Motor neuron (in vitro differentiated cells): ENCODE measurements at regions not wholly inside any gene's neighbourhood (a gene's known extent, or its start where the extent isn't known, plus 50 kb on each side); places are given as distances from the start of the nearest gene placed in this dataset.

Source experiments
- ATAC-seq, 8 experiments: fragments of 200-7000 bp; cut with Tn5 transposase; replicated peaks in 6 of 8; 2 replicates each; pipeline ENCODE4 v1.8.0; 2021; ENCODE audit warnings: mild to moderate bottlenecking in 8 of 8, moderate library complexity in 8 of 8
- H3K27ac ChIP-seq, 2 donors: fragments of 250-450 bp; sonication (Bioruptor Pico); 2 replicates each; pipeline ENCODE4 v1.9.0; 2021; ENCODE audit warnings: antibody characterized with exemption in 2 of 2, mild to moderate bottlenecking in 2 of 2, moderate library complexity in 1 of 2
- H3K4me1 ChIP-seq, 2 donors: fragments of 250-450 bp; sonication (Bioruptor Pico); replicated peaks in 1 of 2; 2 replicates each; pipeline ENCODE4 v1.6.1; 2021; ENCODE audit warnings: antibody characterized with exemption in 2 of 2, mild to moderate bottlenecking in 2 of 2, moderate library complexity in 1 of 2
- H3K4me3 ChIP-seq, 5 donors: fragments of 250-450 bp; sonication (Bioruptor Pico); 2 replicates each; pipeline ENCODE4 v1.9.0; 2021; ENCODE audit warnings: antibody characterized with exemption in 5 of 5, mild to moderate bottlenecking in 5 of 5, moderate library complexity in 4 of 5
- WGBS, 10 experiments: fragments of 450-650 bp; shearing (Covaris generic); methylation state at CpG; one replicate each; pipeline ENCODE4 v1.0.0; 2022; 5-methylcytosine and 5-hydroxymethylcytosine counted together
- in situ Hi-C, 9 experiments: fragments of 400-800 bp; cut with MboI; loops; one replicate each; pipeline ENCODE4 v1.15.0; 2021; ENCODE audit warnings: low sequenced_read_pairs in 9 of 9, low pct_unique_long_range_greater_than_20kb in 2 of 9; ENCODE audit not compliant: unreplicated experiment in 9 of 9

DNA sequence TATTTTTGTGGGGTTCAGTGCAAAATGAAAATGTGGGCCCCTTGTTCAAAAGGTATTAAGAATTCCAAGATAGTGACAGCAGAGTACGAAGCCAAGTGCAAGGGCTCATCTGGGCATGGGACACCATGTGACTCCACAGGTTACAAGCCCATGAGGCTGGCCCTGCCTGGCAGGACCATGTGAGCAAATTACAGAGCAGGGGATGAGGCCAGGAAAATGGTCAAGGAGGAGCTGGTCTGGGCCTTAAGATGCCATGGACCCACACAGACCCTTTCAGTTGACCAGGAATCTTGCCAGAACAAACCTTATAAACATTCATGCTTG, 86.9 kb downstream of the SNX5 start:
- peaks cover 0 to 4% of the 10 kb centered on the region in 2 donors for H3K4me1 ChIP-seq
- in situ Hi-C loops = loop anchor here in 3 of 9 experiments (25.0 kb wide), 2 partner anchors 219 to 344 kb away; partner anchors contain the start of gene BFSP1 (in 1 of the 3)
- H3K4me3 ChIP-seq = no peak overlapping the region
- no peak overlapping the region for H3K27ac ChIP-seq
- no peak for ATAC-seq
- WGBS, 10 experiments = 100% methylated on average over 1 of the region's 1 CpG; no CpG with 5 or more reads in 6 of the 10 experiments

DNA sequence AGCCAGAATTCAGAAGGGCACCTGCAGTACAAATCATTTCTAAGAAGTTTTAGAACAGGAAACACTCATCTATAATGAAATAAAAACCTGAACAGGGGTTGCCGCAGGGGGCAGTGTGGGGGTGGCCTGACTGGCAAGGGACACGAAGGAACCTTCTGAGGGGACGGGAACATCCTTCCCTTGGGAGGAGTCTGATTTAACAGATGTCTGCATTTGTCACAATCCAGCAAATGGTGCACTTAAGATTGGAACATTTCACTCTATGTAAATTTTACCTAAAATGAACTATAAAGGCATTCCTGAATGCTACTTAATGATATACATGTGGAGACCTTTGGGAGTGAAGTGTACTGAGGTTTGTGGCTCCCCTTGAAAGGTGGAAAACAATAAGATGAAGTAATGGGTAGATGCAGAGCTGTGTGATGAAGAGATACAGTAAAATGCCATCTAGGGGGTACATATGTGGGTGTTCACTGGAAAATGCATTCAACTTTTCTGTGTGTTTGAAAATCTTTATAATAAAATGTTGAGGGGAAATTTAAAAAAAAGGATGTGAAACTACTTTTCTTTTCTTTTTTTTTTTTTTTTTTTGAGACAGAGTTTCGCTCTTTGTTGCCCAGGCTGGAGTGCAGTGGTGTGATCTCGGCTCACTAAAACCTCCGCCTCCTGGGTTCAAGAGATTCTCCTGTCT, 89.5 kb downstream of the SNX5 start:
- ATAC-seq = no peak
- no peak overlapping the region for H3K4me3 ChIP-seq
- no peaks in the 10 kb centered on the region for H3K4me1 ChIP-seq
- WGBS, 10 experiments = 80 to 100% (median 100%) methylated on average over 1 to 4 of the region's 6 CpGs; no CpG with 5 or more reads in 5 of the 10 experiments
- in situ Hi-C loops = loop anchor here in 3 of 9 experiments (25.0 kb wide), 2 partner anchors 217 to 342 kb away; partner anchors contain the start of gene BFSP1 (in 1 of the 3)
- no peak overlapping the region for H3K27ac ChIP-seq

DNA sequence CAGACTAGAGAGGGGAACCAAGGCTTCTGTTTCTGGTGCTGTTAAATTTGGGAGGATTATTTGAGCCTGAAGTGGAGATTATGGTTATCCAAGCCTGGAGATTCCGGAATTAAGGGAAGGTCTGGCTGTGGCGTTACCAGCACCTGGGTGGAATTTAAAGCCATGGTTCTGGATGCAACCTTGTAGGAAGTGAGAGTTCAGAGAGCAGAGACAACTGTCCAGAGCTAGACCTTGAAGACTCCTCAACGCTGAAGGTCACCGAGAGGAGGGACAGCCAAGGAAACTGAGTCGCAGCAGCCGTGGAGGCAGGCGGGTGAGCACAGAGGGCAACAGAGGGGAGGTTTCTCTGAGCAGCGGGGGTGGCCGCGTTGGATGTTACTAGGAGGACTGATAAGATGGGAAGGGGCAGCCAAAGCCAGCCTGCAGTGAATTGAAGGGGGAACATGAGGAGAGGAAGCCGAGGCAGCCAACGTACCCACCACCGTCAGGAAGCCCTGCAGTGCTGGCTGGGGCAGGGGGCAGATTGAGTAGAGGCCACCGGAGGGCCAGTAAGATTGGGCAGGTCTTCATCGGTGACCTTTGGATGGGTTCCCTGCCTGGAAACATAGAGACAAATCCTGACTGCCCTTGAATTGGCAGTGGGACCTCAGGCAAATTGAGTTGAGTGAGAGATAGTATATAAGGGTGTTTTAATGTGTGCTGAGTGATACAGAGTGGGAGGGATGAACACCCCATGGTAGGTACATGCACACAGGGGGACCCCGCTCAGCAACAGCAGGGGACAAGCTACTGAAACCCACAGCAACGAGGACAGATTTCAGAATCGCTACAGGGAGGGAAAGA, 90.3 kb downstream of the SNX5 start:
- Histone ChIP-seq H3K4me3 (no peak overlapping the region), H3K27ac (no peak overlapping the region), H3K4me1 (no peaks in the 10 kb centered on the region)
- no peak for ATAC-seq
- WGBS, 10 experiments = 58 to 100% (median 85%) methylated on average over 1 to 11 of the region's 18 CpGs; no CpG with 5 or more reads in 1 of the 10 experiments
- in situ Hi-C loops = loop anchor here in 3 of 9 experiments (25.0 kb wide), 2 partner anchors 216 to 341 kb away; partner anchors contain the start of gene BFSP1 (in 1 of the 3)

DNA sequence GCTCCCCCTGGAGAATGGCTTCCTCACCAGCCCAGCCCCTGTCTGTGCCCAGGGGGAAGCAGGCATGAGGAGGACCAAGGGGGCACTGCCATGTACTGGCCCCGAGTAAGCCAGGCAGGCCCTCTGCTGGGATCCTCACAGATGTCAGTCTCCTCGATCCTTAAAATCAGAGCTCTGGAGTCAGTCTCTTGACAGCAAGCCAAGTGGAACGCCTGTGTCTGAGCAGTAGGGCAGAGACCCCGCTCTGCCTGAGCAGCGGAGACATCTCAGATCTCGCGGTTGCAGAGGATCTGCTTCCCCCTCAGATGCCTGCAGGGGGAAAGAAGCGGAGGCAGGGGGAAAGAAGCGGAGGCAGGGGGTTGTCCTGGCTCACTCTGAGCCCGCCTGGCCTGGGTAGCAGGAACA, 92.6 kb downstream of the SNX5 start:
- in situ Hi-C loops = loop anchor here in 3 of 9 experiments (25.0 kb wide), 2 partner anchors 214 to 339 kb away; partner anchors contain the start of gene BFSP1 (in 1 of the 3)
- H3K27ac ChIP-seq = no peak overlapping the region
- H3K4me1 ChIP-seq = peaks cover 7 to 15% of the 10 kb centered on the region in 2 donors
- ATAC-seq = peak in 3 of 8 experiments; percentile 11 to 17 (median 16)
- WGBS, 10 experiments = 65% methylated on average over 8 of the region's 10 CpGs; no CpG with 5 or more reads in 9 of the 10 experiments
- H3K4me3 ChIP-seq = no peak overlapping the region

DNA sequence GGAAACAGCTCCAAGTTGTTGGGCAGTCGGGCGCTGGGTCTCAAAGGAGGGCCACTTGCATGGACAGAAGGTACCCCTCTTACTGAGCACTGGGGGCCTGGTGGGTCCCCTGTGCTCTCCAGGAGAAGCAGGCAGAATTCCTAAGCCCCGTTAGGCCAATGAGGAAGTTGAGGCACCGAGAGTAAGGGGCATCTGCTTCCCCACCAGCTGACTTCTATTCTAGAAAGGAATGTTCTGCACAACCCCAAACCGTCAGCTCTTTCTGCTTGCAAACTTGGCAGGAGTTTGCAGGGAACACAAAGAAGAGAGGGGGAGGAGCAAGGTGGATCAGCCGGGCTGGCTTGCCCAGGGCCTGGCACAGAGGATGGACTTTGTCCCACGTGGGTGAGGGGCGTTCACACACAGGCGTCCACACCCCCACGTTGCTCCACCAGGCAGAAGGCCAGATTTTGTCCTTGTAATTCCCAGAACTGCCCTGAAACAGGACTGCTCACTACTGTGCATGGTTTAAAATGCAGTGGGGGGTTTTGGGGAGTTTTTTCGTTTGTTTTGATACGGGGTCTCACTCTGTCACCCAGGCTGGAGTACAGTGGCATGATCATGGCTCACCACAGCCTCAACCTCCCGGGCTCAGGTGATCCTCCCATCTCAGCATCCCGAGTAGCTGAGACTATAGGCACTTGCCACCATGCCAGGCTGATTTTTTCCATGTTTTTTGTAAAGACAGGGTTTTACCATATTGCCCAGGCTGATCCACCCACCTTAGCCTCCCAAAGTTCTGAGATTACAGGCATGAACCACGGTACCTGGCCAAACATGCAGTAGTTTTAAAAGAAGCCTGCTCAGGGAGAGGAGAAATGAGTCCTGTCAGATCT, 93.3 kb downstream of the SNX5 start:
- no peak overlapping the region for H3K4me3 ChIP-seq
- in situ Hi-C loops = loop anchor here in 3 of 9 experiments (25.0 kb wide), 2 partner anchors 213 to 338 kb away; partner anchors contain the start of gene BFSP1 (in 1 of the 3)
- H3K27ac ChIP-seq = no peak overlapping the region

DNA sequence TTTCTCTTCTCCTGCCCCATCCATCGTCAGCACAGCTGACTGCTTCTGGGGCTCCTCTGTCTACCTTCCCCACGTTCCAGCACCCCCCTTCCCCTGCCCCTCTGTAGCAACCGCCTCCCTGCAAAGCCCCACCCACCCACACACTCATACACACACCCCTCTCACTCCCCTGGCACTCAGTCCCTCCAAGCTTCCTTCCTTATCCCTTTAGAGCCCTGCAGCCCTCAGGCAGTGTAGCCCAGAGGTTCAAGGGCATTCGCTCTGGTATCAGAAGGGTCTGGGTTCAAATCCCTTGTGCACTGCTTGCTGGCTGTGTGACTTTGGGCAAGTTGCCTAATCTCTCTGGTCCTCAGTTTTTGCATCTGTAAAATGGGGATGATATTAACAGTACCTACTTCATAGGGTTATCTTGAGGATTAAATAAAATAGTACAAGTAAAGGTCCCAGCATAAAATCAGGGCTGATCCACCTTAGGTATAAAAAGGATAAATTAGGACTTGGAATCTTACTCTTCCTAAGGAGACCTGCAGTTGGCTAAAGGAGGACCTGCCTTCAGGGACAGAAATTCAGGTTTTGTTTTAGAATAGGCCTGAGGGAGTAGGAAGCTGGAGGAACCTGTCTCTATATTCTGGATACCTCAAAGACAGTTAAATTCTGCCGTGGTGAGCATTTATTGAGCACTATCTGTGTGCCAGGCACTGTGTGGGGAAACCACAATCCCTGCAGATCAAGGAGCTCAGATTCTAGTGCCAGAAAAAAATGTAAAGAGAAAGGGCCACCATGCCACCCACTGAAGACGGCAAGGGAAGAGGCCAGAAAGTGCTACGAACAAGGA, 94.1 kb downstream of the SNX5 start:
- peaks cover 7 to 15% of the 10 kb centered on the region in 2 donors for H3K4me1 ChIP-seq
- in situ Hi-C loops = loop anchor here in 3 of 9 experiments (25.0 kb wide), 2 partner anchors 212 to 337 kb away; partner anchors contain the start of gene BFSP1 (in 1 of the 3)
- no peak overlapping the region for H3K27ac ChIP-seq
- no peak overlapping the region for H3K4me3 ChIP-seq
- no peak for ATAC-seq
- WGBS, 10 experiments = 20 to 100% (median 93%) methylated on average over 1 to 2 of the region's 7 CpGs; no CpG with 5 or more reads in 5 of the 10 experiments

More for the DNA sequence above, 93.3 kb downstream of the SNX5 start:
- peaks cover 7 to 15% of the 10 kb centered on the region in 2 donors for H3K4me1 ChIP-seq
- peak; percentile 19 to 79 (median 59) for ATAC-seq
- WGBS, 10 experiments = 0 to 100% (median 70%) methylated on average over 1 to 8 of the region's 15 CpGs; no CpG with 5 or more reads in 4 of the 10 experiments

DNA sequence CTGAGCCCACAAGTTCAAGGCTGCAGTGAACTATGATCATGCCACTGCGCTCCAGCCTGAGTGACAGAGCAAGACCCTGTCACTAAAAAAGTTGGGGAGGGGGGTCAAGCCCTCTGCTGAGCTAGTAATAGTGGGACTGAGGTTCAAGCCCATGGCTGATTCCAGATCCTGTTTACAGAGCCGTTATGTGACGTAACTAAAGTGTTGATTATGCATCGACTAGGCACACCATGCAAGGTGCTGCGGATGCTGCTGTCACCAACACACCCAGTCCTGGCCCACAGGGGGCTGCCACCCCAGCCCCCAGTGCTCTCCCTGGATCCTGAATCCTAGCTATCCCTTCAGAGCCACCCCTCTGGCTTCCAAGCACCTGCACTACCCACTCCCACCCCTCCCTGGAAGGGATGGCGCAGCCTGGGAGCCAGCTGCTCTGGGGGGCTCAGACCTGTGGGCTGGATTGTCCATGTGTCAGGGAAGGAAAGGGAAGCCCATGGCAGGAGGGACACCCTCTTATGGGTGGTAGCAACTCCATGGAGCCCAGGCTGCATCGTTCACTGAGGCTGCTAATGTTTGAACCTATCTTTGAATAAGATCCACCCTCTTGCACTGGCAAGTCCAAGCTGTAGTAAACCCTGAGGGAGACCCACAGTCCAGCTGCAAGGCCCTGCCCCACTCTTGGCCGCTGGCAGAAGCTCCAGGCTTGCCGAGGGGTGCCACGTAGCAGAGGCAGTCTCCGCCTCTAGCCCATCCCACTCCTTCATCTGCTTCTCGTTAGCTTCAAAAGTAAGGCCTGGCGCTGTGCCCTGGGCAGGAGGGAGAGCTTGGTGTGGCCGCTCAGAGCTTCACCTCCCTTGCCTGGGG, 95.0 kb downstream of the SNX5 start:
- H3K27ac ChIP-seq = no peak overlapping the region
- H3K4me1 ChIP-seq = peaks cover 7 to 15% of the 10 kb centered on the region in 2 donors
- ATAC-seq = peak; percentile 59 to 95 (median 73)
- in situ Hi-C loops = no loop called here
- WGBS, 10 experiments = 63 to 100% (median 80%) methylated on average over 1 to 6 of the region's 14 CpGs; no CpG with 5 or more reads in 5 of the 10 experiments
- H3K4me3 ChIP-seq = no peak overlapping the region

DNA sequence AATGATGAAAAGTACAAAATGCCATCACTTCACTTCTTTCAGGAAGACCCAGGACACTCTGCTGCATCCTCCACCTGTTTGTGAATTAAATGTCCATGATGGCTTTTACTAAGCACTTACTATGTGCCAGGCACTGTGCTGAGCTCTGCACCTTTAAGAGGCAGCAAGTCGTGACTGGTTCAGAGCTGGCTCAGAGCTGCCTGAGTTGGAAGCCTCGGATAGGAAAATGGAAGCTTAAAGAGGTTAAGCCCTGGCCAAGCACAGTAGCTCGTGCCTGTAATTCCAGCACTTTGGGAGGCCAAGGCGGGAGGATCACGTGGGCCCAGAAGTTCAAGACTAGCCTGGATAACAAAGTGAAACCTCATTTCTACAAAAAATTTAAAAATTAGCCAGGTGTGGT, 95.6 kb downstream of the SNX5 start:
- 20 to 100% (median 60%) methylated on average over 1 to 5 of the region's 5 CpGs; no CpG with 5 or more reads in 3 of the 10 experiments for WGBS, 10 experiments
- no peak overlapping the region for H3K4me3 ChIP-seq
- no peak overlapping the region for H3K27ac ChIP-seq
- in situ Hi-C loops = no loop called here
- peaks cover 7 to 15% of the 10 kb centered on the region in 2 donors for H3K4me1 ChIP-seq
- no peak for ATAC-seq

DNA sequence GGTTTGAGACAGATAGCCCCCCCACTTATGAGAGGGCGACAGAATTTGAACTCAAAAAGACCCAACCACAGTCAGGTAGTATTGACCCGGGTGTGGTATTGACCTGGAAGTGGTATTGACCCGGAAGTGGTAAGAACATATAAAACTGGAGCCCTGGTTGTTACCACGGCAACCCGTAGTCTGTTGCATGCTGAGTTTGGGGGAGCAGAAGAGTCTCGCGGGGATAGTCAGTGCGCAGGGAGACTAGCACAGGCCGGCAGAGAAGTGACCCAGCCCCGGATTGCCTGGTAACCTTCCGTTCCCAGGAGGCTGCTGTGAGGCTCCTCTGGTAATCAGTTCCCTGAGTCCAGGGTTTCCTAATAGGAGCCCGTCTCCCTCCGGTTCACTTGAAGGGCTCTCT, 96.2 kb downstream of the SNX5 start:
- Histone ChIP-seq H3K27ac (no peak overlapping the region), H3K4me1 (peaks cover 7 to 15% of the 10 kb centered on the region in 2 donors), H3K4me3 (no peak overlapping the region)
- in situ Hi-C loops = no loop called here
- peak in 3 of 8 experiments; percentile 20 to 36 (median 26) for ATAC-seq
- 33 to 90% (median 58%) methylated on average over 2 to 9 of the region's 13 CpGs; no CpG with 5 or more reads in 4 of the 10 experiments for WGBS, 10 experiments

DNA sequence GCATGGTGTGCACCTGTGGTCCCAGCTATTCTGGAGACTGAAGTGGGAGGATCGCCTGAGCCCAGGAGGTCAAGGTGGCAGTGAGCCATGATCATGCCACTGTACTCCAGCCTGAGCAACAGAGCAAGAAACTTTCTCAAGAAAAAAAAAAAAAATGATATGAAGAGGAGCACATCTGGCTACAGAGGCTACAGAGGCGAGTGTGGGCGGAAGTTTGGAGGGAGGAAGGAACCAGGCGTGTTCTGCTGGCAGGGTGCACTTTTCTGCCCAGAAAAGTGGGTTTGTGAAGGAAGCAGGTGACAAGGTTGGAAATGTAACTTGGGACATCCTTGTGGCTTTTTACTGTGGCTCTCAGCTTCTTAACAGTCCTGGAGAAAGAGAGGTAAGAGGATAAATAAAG, 96.7 kb downstream of the SNX5 start:
- in situ Hi-C loops = no loop called here
- Histone ChIP-seq H3K27ac (no peak overlapping the region), H3K4me1 (peaks cover 7 to 15% of the 10 kb centered on the region in 2 donors), H3K4me3 (no peak overlapping the region)
- WGBS, 10 experiments = 0 to 97% (median 66%) methylated on average over 1 to 4 of the region's 4 CpGs; no CpG with 5 or more reads in 5 of the 10 experiments
- ATAC-seq = no peak

DNA sequence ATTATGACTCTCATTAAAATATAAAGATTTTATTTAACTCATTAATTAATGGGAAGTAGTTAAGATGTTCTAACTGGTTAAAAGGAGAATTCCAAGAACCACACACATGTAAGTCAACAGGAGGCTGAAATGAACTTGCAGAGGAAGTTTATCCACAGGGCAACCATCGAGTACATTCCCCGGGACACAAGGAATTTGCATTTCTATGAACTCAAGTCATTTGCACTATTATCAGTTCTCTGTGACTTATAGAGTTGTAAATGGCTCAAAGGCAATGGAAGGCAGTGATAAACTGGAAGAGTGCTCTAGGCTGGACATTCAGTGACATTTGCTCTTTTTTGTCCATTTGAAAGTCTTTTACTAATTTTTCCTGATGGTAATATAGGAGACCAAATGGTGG, 97.4 kb downstream of the SNX5 start:
- H3K27ac ChIP-seq = no peak overlapping the region
- in situ Hi-C loops = no loop called here
- ATAC-seq = peak in 6 of 8 experiments; percentile 4 to 70 (median 60)
- peaks cover 7 to 15% of the 10 kb centered on the region in 2 donors for H3K4me1 ChIP-seq
- 0 to 5% (median 0%) methylated on average over 1 to 2 of the region's 2 CpGs; no CpG with 5 or more reads in 2 of the 10 experiments for WGBS, 10 experiments
- no peak overlapping the region for H3K4me3 ChIP-seq
